ENCODE measurements at regions not wholly inside any gene's neighbourhood (a gene's known extent, or its start where the extent isn't known, plus 50 kb on each side); places are given as distances from the start of the nearest gene placed in this dataset.

DNA sequence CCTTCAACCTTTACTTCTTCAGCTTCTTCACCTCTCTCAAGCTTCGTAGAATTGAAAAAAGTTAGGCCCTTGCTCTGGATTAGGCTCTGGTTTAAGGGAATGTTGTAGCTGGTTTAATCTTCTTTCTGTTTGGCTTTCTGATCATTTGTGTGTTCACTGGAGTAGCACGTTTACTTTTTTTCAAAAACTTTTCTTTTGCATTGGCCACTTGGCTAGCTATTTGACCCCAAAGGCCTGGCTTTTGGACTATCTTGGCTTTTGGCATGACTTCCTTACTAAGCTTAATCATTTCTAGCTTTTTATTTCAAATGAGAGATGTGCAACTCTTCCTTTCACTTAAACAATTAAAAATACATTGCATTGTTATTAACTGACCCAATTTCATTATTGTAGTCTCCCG, 1154.8 kb upstream of the ZEB2 start:
- TF ChIP-seq, protein P1, sequence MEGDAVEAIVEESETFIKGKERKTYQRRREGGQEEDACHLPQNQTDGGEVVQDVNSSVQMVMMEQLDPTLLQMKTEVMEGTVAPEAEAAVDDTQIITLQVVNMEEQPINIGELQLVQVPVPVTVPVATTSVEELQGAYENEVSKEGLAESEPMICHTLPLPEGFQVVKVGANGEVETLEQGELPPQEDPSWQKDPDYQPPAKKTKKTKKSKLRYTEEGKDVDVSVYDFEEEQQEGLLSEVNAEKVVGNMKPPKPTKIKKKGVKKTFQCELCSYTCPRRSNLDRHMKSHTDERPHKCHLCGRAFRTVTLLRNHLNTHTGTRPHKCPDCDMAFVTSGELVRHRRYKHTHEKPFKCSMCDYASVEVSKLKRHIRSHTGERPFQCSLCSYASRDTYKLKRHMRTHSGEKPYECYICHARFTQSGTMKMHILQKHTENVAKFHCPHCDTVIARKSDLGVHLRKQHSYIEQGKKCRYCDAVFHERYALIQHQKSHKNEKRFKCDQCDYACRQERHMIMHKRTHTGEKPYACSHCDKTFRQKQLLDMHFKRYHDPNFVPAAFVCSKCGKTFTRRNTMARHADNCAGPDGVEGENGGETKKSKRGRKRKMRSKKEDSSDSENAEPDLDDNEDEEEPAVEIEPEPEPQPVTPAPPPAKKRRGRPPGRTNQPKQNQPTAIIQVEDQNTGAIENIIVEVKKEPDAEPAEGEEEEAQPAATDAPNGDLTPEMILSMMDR (IDR thresholded peaks at IDR 0.05) = no peak
- TF ChIP-seq POLR2A (IDR thresholded peaks at IDR 0.05) = no peak
